Right cardiac atrium (tissue), 5 donors: ENCODE measurements at regions not wholly inside any gene's neighbourhood (a gene's known extent, or its start where the extent isn't known, plus 50 kb on each side); places are given as distances from the start of the nearest gene placed in this dataset.
A peak's percentile ranks its signal among the peaks of the same experiment; 100 is the strongest.

Experiments
- ATAC-seq, 2 donors: fragments of 200-7000 bp; cut with Tn5 transposase; one replicate each; pipeline versions ENCODE4 v1.8.0 to v1.9.1; 2020; ENCODE audit warnings: moderate library complexity in 2 of 2, mild to moderate bottlenecking in 1 of 2
- DNase-seq, 3 donors: peaks; one replicate each; pipeline ENCODE4 v3.0.0-alpha.2; 2020
- H3K27ac ChIP-seq: one replicate; pipeline ENCODE4 v1.5.1; 2013; ENCODE audit warnings: mild to moderate bottlenecking, low read length, control low read depth, moderate library complexity
- H3K27me3 ChIP-seq: one replicate; pipeline ENCODE4 v1.6.1; 2013; ENCODE audit not compliant: control insufficient read depth, insufficient read depth
- H3K4me1 ChIP-seq: one replicate; pipeline ENCODE4 v1.6.1; 2013; ENCODE audit warnings: low read length; ENCODE audit not compliant: control insufficient read depth, insufficient read depth
- H3K4me3 ChIP-seq: one replicate; pipeline ENCODE4 v1.5.1; 2013; ENCODE audit warnings: low read length, control low read depth
- H3K9me3 ChIP-seq: one replicate; pipeline ENCODE4 v1.6.1; 2013; ENCODE audit warnings: low read length; ENCODE audit not compliant: control insufficient read depth
- WGBS: extraction: QIAGEN DNeasy Blood & Tissue Kit; methylation state at CpG from one replicate; pipeline ENCODE4 v1.1.7; 2013; 5-methylcytosine and 5-hydroxymethylcytosine counted together
- intact Hi-C, 4 donors: fragments of 100-400 bp; cut with DNase I; formaldehyde crosslinking; loops; one replicate each; pipeline versions ENCODE4 v1.11.0 to v1.14.0; 2022 to 2023
- donor health status: healthy with polysubstance abuse.
- donor health status: DM: no; HTN: yes; CAD: no.
- donor health status: DM: no; HTN: no; CAD: no.
- donor health status: DM: no; HTN: yes; CAD: no; lungs with severe emphysema.
- donor health status: DM: yes; HTN: yes; CAD: no.

GRCh38 chr5:68699966-68700365 lies 393.8 kb upstream of the SLC30A5 start:
- no peak overlapping the region for H3K4me3 ChIP-seq
- intact Hi-C loops, result no loop called here
- no peak overlapping the region for H3K27ac ChIP-seq
- no peaks in the 10 kb centered on the region for H3K9me3 ChIP-seq
- WGBS, result 95% methylated on average over 2 of the region's 2 CpGs
- no peaks in the 10 kb centered on the region for H3K27me3 ChIP-seq
- H3K4me1 ChIP-seq, result no peaks in the 10 kb centered on the region
- DNase-seq (no peak), ATAC-seq (no peak)

GRCh38 chr5:68707575-68707974 lies 386.2 kb upstream of the SLC30A5 start:
- ATAC-seq (no peak), DNase-seq (no peak)
- H3K4me3 ChIP-seq, result no peak overlapping the region
- intact Hi-C loops, result no loop called here
- no peak overlapping the region for H3K27ac ChIP-seq
- H3K27me3 ChIP-seq, result no peaks in the 10 kb centered on the region
- peaks cover 1% of the 10 kb centered on the region for H3K4me1 ChIP-seq
- 67% methylated on average over 2 of the region's 2 CpGs for WGBS
- no peaks in the 10 kb centered on the region for H3K9me3 ChIP-seq

- Histone ChIP-seq H3K9me3 (no peaks in the 10 kb centered on the region), H3K27me3 (no peaks in the 10 kb centered on the region), H3K4me1 (peaks cover 1% of the 10 kb centered on the region), H3K4me3 (no peak overlapping the region), H3K27ac (no peak overlapping the region)
- peak; percentile 23 to 31 for ATAC-seq
- intact Hi-C loops, result no loop called here
- no peak for DNase-seq
- WGBS, result 83% methylated on average over 7 of the region's 7 CpGs
Observed at GRCh38 chr5:68708156-68708841, 385.5 kb upstream of the SLC30A5 start.

- no peaks in the 10 kb centered on the region for H3K9me3 ChIP-seq
- H3K4me1 ChIP-seq, result peaks cover 1% of the 10 kb centered on the region
- DNase-seq (no peak), ATAC-seq (no peak)
- H3K4me3 ChIP-seq, result no peak overlapping the region
- H3K27me3 ChIP-seq, result no peaks in the 10 kb centered on the region
- 29% methylated on average over 1 of the region's 1 CpG for WGBS
- intact Hi-C loops, result no loop called here
- H3K27ac ChIP-seq, result no peak overlapping the region
Observed at GRCh38 chr5:68708842-68709170, 385.0 kb upstream of the SLC30A5 start.

GRCh38 chr5:68709239-68709638 lies 384.6 kb upstream of the SLC30A5 start:
- DNase-seq (no peak), ATAC-seq (peak; percentile 61 to 80)

GRCh38 chr5:68710514-68710913 lies 383.3 kb upstream of the SLC30A5 start:
- H3K9me3 ChIP-seq, result no peaks in the 10 kb centered on the region
- no peak overlapping the region for H3K27ac ChIP-seq
- no peak overlapping the region for H3K4me3 ChIP-seq
- ATAC-seq (no peak), DNase-seq (no peak)
- WGBS, result 61% methylated on average over 1 of the region's 1 CpG
- H3K27me3 ChIP-seq, result no peaks in the 10 kb centered on the region
- intact Hi-C loops, result no loop called here
- peaks cover 3% of the 10 kb centered on the region for H3K4me1 ChIP-seq

More at GRCh38 chr5:68709239-68709638, 384.6 kb upstream of the SLC30A5 start:
- no peaks in the 10 kb centered on the region for H3K9me3 ChIP-seq
- H3K4me3 ChIP-seq, result no peak overlapping the region
- no peaks in the 10 kb centered on the region for H3K27me3 ChIP-seq
- intact Hi-C loops, result no loop called here
- no peak overlapping the region for H3K27ac ChIP-seq
- H3K4me1 ChIP-seq, result peaks cover 3% of the 10 kb centered on the region
- WGBS, result 56% methylated on average over 2 of the region's 2 CpGs

- no peaks in the 10 kb centered on the region for H3K9me3 ChIP-seq
- H3K27me3 ChIP-seq, result no peaks in the 10 kb centered on the region
- H3K4me1 ChIP-seq, result peaks cover 3% of the 10 kb centered on the region
- H3K4me3 ChIP-seq, result no peak overlapping the region
- ATAC-seq (no peak), DNase-seq (no peak)
- 75% methylated on average over 6 of the region's 6 CpGs for WGBS
- no peak overlapping the region for H3K27ac ChIP-seq
- intact Hi-C loops, result no loop called here
Observed at GRCh38 chr5:68711293-68712200, 382.3 kb upstream of the SLC30A5 start.

- no peaks in the 10 kb centered on the region for H3K27me3 ChIP-seq
Observed at GRCh38 chr5:68714810-68715209, 379.0 kb upstream of the SLC30A5 start.

GRCh38 chr5:68720884-68721610 lies 372.8 kb upstream of the SLC30A5 start:
- H3K27me3 ChIP-seq, result no peaks in the 10 kb centered on the region
- DNase-seq (no peak), ATAC-seq (peak in 1 of 2 donors; percentile 33)
- no peak overlapping the region for H3K27ac ChIP-seq
- WGBS, result 62% methylated on average over 6 of the region's 6 CpGs
- no peaks in the 10 kb centered on the region for H3K9me3 ChIP-seq
- no peak overlapping the region for H3K4me3 ChIP-seq
- no peaks in the 10 kb centered on the region for H3K4me1 ChIP-seq
- intact Hi-C loops, result no loop called here

More at GRCh38 chr5:68714810-68715209, 379.0 kb upstream of the SLC30A5 start:
- WGBS, result 59% methylated on average over 6 of the region's 6 CpGs
- H3K4me1 ChIP-seq, result peaks cover 2% of the 10 kb centered on the region
- H3K9me3 ChIP-seq, result no peaks in the 10 kb centered on the region
- intact Hi-C loops, result no loop called here
- no peak overlapping the region for H3K27ac ChIP-seq
- H3K4me3 ChIP-seq, result no peak overlapping the region
- DNase-seq, result no peak
- no peak for ATAC-seq

- Histone ChIP-seq H3K27me3 (no peaks in the 10 kb centered on the region), H3K9me3 (no peaks in the 10 kb centered on the region), H3K27ac (no peak overlapping the region), H3K4me3 (no peak overlapping the region), H3K4me1 (no peaks in the 10 kb centered on the region)
- DNase-seq (no peak), ATAC-seq (no peak)
- intact Hi-C loops, result no loop called here
- 97% methylated on average over 7 of the region's 7 CpGs for WGBS
Observed at GRCh38 chr5:68722357-68722756, 371.5 kb upstream of the SLC30A5 start.
